ENCODE measurements at regions not wholly inside any gene's neighbourhood (a gene's known extent, or its start where the extent isn't known, plus 50 kb on each side); places are given as distances from the start of the nearest gene placed in this dataset.
A peak's percentile ranks its signal among the peaks of the same experiment; 100 is the strongest.

GRCh38 chr1:63238721-63239120, 83.6 kb upstream of the FOXD3 start:
- TF ChIP-seq, protein P1, sequence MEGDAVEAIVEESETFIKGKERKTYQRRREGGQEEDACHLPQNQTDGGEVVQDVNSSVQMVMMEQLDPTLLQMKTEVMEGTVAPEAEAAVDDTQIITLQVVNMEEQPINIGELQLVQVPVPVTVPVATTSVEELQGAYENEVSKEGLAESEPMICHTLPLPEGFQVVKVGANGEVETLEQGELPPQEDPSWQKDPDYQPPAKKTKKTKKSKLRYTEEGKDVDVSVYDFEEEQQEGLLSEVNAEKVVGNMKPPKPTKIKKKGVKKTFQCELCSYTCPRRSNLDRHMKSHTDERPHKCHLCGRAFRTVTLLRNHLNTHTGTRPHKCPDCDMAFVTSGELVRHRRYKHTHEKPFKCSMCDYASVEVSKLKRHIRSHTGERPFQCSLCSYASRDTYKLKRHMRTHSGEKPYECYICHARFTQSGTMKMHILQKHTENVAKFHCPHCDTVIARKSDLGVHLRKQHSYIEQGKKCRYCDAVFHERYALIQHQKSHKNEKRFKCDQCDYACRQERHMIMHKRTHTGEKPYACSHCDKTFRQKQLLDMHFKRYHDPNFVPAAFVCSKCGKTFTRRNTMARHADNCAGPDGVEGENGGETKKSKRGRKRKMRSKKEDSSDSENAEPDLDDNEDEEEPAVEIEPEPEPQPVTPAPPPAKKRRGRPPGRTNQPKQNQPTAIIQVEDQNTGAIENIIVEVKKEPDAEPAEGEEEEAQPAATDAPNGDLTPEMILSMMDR (conservative IDR thresholded peaks at IDR 0.05; ENCODE audit: low read depth, low read length): no peak
- TF ChIP-seq EZH2 (IDR thresholded peaks at IDR 0.05; ENCODE audit: borderline replicate concordance, low read depth, low read length, poor library complexity, severe bottlenecking): no peak
- Histone ChIP-seq H3K27ac (ENCODE audit: low read depth, low read length, poor library complexity, severe bottlenecking) (no peak overlapping the region), H3K4me3 (ENCODE audit: low read depth, low read length, poor library complexity, severe bottlenecking) (no peak overlapping the region), H3K4me1 (ENCODE audit: insufficient read depth, low read length, poor library complexity, severe bottlenecking) (no peaks in the 10 kb centered on the region), H3K27me3 (replicated peaks; ENCODE audit: insufficient read depth, low read depth, low read length, poor library complexity) (no peaks in the 10 kb centered on the region), H3K9me3 (ENCODE audit: low read depth, low read length, poor library complexity, severe bottlenecking) (peaks cover 5% of the 10 kb centered on the region), H3K36me3 (ENCODE audit: insufficient read depth, low read length, poor library complexity, severe bottlenecking) (no peaks in the 10 kb centered on the region)
- intact Hi-C loops (cut with micrococcal nuclease; ENCODE audit: unreplicated experiment): no loop called here
- ChIA-PET CTCF (no interaction called here), POLR2A (ENCODE audit: low non-redundant PET) (no interaction called here)
- BruUV-seq (replicated peaks): no TSS peak
- DNase-seq (ENCODE audit: low spot score): no peak

- Histone ChIP-seq H3K27ac (ENCODE audit: low read depth, low read length, poor library complexity, severe bottlenecking) (no peak overlapping the region), H3K4me3 (ENCODE audit: low read depth, low read length, poor library complexity, severe bottlenecking) (no peak overlapping the region), H3K36me3 (ENCODE audit: insufficient read depth, low read length, poor library complexity, severe bottlenecking) (no peaks in the 10 kb centered on the region), H3K9me3 (ENCODE audit: low read depth, low read length, poor library complexity, severe bottlenecking) (peaks cover 7% of the 10 kb centered on the region), H3K27me3 (replicated peaks; ENCODE audit: insufficient read depth, low read depth, low read length, poor library complexity) (no peaks in the 10 kb centered on the region), H3K4me1 (ENCODE audit: insufficient read depth, low read length, poor library complexity, severe bottlenecking) (no peaks in the 10 kb centered on the region)
- no TSS peak for BruUV-seq (replicated peaks)
- no peak for DNase-seq (ENCODE audit: low spot score)
- TF ChIP-seq, protein P1 (conservative IDR thresholded peaks at IDR 0.05; ENCODE audit: low read depth, low read length): no peak
- TF ChIP-seq EZH2 (IDR thresholded peaks at IDR 0.05; ENCODE audit: borderline replicate concordance, low read depth, low read length, poor library complexity, severe bottlenecking): no peak
- CTCF ChIA-PET: no interaction called here
- intact Hi-C loops (cut with micrococcal nuclease; ENCODE audit: unreplicated experiment): no loop called here
- POLR2A ChIA-PET (ENCODE audit: low non-redundant PET): no interaction called here
Observed at GRCh38 chr1:63245186-63245585, 77.2 kb upstream of the FOXD3 start.

DNA sequence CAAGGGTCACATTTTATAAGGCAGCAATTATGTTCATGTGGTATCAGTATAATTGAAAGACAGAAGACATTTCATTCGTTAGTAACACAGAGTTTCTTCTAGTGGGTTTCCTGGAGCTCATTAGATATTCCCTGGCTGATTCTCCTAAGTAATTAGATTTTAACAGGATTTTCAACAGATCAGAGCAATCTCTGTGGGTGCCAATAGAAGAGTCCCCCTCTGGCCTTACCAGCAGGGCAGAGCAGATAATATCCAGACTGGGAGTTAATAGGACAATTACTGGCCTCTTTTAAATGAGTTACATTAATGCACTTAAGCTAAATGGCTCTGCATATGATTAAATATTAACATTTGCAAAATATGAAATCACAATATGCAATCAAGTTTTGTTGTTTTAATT, 74.2 kb upstream of the FOXD3 start:
- BruUV-seq (replicated peaks): no TSS peak
- intact Hi-C loops (cut with micrococcal nuclease; ENCODE audit: unreplicated experiment): no loop called here
- no peaks in the 10 kb centered on the region for H3K36me3 ChIP-seq (ENCODE audit: insufficient read depth, low read length, poor library complexity, severe bottlenecking)
- H3K27ac ChIP-seq (ENCODE audit: low read depth, low read length, poor library complexity, severe bottlenecking): no peak overlapping the region
- DNase-seq (ENCODE audit: low spot score): peak; percentile 17
- H3K4me3 ChIP-seq (ENCODE audit: low read depth, low read length, poor library complexity, severe bottlenecking): no peak overlapping the region
- TF ChIP-seq EZH2 (IDR thresholded peaks at IDR 0.05; ENCODE audit: borderline replicate concordance, low read depth, low read length, poor library complexity, severe bottlenecking): no peak
- TF ChIP-seq, protein P1 (conservative IDR thresholded peaks at IDR 0.05; ENCODE audit: low read depth, low read length): no peak
- no peaks in the 10 kb centered on the region for H3K27me3 ChIP-seq (replicated peaks; ENCODE audit: insufficient read depth, low read depth, low read length, poor library complexity)
- peaks cover 7% of the 10 kb centered on the region for H3K9me3 ChIP-seq (ENCODE audit: low read depth, low read length, poor library complexity, severe bottlenecking)
- POLR2A ChIA-PET (ENCODE audit: low non-redundant PET): no interaction called here
- CTCF ChIA-PET: no interaction called here
- H3K4me1 ChIP-seq (ENCODE audit: insufficient read depth, low read length, poor library complexity, severe bottlenecking): no peaks in the 10 kb centered on the region

Measured in A673 (cell line).